ENCODE measurements at regions not wholly inside any gene's neighbourhood (a gene's known extent, or its start where the extent isn't known, plus 50 kb on each side); places are given as distances from the start of the nearest gene placed in this dataset.

- no peaks in the 10 kb centered on the region for H3K27me3 Mint-ChIP-seq (ENCODE audit: unreplicated experiment)
- DNase-seq (ENCODE audit: low spot score) = no peak
- H3K9me3 Mint-ChIP-seq (ENCODE audit: unreplicated experiment) = no peaks in the 10 kb centered on the region
- H3K4me1 Mint-ChIP-seq (ENCODE audit: unreplicated experiment) = no peaks in the 10 kb centered on the region
- no peaks in the 10 kb centered on the region for H3K36me3 Mint-ChIP-seq (ENCODE audit: low read depth, unreplicated experiment)
- no peak for TF ChIP-seq CTCF (IDR thresholded peaks at IDR 0.05; ENCODE audit: unreplicated experiment)
- no peak overlapping the region for H3K27ac Mint-ChIP-seq (ENCODE audit: unreplicated experiment)
- no peak overlapping the region for H3K4me3 Mint-ChIP-seq (ENCODE audit: unreplicated experiment)
Observed at GRCh38 chr7:84841809-84842208, 345.0 kb downstream of the SEMA3D start.

DNA sequence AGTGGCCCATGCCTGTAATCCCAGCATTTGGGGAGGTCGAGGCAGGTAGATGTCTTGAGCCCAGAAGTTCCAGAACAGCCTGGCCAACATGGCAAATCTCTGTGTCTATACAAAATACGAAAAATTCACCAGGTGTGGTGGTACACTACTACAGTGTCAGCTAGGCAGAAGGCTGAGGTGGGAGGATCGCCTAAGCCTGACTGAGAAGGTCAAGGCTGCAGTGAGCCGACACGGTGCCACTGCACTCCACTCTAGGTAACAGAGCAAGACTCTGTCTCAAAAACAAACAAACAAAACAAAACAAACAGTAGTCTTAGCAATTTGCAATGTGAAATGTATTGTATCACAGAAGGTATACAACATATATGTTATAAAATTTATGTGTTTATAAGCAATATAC is 348.0 kb downstream of the SEMA3D start:
- H3K36me3 Mint-ChIP-seq (ENCODE audit: low read depth, unreplicated experiment) = no peaks in the 10 kb centered on the region
- no peak overlapping the region for H3K27ac Mint-ChIP-seq (ENCODE audit: unreplicated experiment)
- H3K4me3 Mint-ChIP-seq (ENCODE audit: unreplicated experiment) = no peak overlapping the region
- no peaks in the 10 kb centered on the region for H3K9me3 Mint-ChIP-seq (ENCODE audit: unreplicated experiment)
- no peaks in the 10 kb centered on the region for H3K4me1 Mint-ChIP-seq (ENCODE audit: unreplicated experiment)
- no peaks in the 10 kb centered on the region for H3K27me3 Mint-ChIP-seq (ENCODE audit: unreplicated experiment)
- no peak for DNase-seq (ENCODE audit: low spot score)
- no peak for TF ChIP-seq CTCF (IDR thresholded peaks at IDR 0.05; ENCODE audit: unreplicated experiment)

- no peak overlapping the region for H3K4me3 Mint-ChIP-seq (ENCODE audit: unreplicated experiment)
- no peak for TF ChIP-seq CTCF (IDR thresholded peaks at IDR 0.05; ENCODE audit: unreplicated experiment)
- no peak for DNase-seq (ENCODE audit: low spot score)
- H3K4me1 Mint-ChIP-seq (ENCODE audit: unreplicated experiment) = no peaks in the 10 kb centered on the region
- no peak overlapping the region for H3K27ac Mint-ChIP-seq (ENCODE audit: unreplicated experiment)
- no peaks in the 10 kb centered on the region for H3K9me3 Mint-ChIP-seq (ENCODE audit: unreplicated experiment)
- no peaks in the 10 kb centered on the region for H3K36me3 Mint-ChIP-seq (ENCODE audit: low read depth, unreplicated experiment)
- no peaks in the 10 kb centered on the region for H3K27me3 Mint-ChIP-seq (ENCODE audit: unreplicated experiment)
Observed at GRCh38 chr7:84837405-84837804, 349.5 kb downstream of the SEMA3D start.

GRCh38 chr7:84829719-84830118 is 357.1 kb downstream of the SEMA3D start:
- H3K4me3 Mint-ChIP-seq (ENCODE audit: unreplicated experiment) = no peak overlapping the region
- no peak for TF ChIP-seq CTCF (IDR thresholded peaks at IDR 0.05; ENCODE audit: unreplicated experiment)
- H3K9me3 Mint-ChIP-seq (ENCODE audit: unreplicated experiment) = no peaks in the 10 kb centered on the region
- no peaks in the 10 kb centered on the region for H3K36me3 Mint-ChIP-seq (ENCODE audit: low read depth, unreplicated experiment)
- no peaks in the 10 kb centered on the region for H3K4me1 Mint-ChIP-seq (ENCODE audit: unreplicated experiment)
- no peak for DNase-seq (ENCODE audit: low spot score)
- no peak overlapping the region for H3K27ac Mint-ChIP-seq (ENCODE audit: unreplicated experiment)
- no peaks in the 10 kb centered on the region for H3K27me3 Mint-ChIP-seq (ENCODE audit: unreplicated experiment)

DNA sequence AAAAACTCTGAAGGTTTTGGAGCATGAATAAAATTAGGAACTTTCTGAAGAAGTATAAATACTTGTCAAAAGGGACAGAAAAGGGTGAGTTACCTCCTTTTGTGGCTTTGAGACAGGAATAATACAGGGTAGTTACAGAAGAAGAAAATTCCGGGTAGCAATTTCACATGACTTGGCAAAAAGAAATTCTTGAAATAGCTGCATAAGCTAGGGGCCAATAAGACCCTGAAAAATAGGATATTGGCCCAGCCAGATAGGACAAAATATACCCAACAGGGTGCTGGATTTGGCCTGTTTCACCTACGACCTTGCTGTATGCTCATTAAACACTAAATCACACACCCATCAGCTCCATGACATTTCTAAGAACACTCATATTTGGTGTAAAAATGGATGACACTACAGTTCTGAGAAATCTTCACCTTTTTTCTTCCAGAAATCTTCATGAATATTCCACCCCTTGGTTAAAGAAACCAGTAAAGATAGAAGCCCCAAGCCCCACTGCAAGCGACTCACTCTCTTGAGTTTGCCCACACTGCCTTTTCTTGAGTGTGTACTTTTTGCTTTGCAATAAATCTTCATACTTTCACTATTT is 362.7 kb downstream of the SEMA3D start:
- DNase-seq (ENCODE audit: low spot score) = no peak
- Mint-ChIP-seq H3K27ac (ENCODE audit: unreplicated experiment) (no peak overlapping the region), H3K4me3 (ENCODE audit: unreplicated experiment) (no peak overlapping the region), H3K4me1 (ENCODE audit: unreplicated experiment) (no peaks in the 10 kb centered on the region), H3K27me3 (ENCODE audit: unreplicated experiment) (no peaks in the 10 kb centered on the region), H3K9me3 (ENCODE audit: unreplicated experiment) (no peaks in the 10 kb centered on the region), H3K36me3 (ENCODE audit: low read depth, unreplicated experiment) (no peaks in the 10 kb centered on the region)
- no peak for TF ChIP-seq CTCF (IDR thresholded peaks at IDR 0.05; ENCODE audit: unreplicated experiment)

All from endothelial cell (in vitro differentiated cells).